NCI-H510A treated with DMSO at 0.1 percent for 48 hours (cell line): ENCODE measurements at regions not wholly inside any gene's neighbourhood (a gene's known extent, or its start where the extent isn't known, plus 50 kb on each side); places are given as distances from the start of the nearest gene placed in this dataset.
"Not testable (repeated sequence)": the region's sequence is repeated elsewhere in the genome, so short reads cannot be mapped to it uniquely, and the experiment has no call there.

ENCODE experiments used
- DNase-seq: peaks from one replicate; lab custom pipeline; 2025; lab: John Stamatoyannopoulos, UW

DNA sequence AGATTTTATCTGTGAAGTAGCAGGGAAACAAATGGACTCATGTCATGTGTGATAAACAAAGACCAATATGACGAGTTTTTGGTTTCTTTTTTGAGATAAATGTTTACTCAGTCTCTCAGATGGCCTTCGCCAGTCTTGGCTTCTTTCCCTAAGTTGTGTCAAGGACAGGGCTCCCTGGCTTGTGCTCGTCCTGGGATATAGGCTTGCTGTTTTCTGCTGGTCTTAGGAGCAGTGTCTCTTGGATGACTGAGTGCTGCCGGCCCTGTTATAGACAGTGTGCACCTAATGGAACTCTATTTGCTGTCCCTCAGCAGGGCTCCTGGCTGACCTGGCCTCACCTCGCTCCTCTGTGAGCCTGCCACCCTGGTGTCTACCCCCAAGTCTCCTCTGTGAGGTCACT is 324.1 kb upstream of the SYNCRIP start:
- no peak for DNase-seq

DNA sequence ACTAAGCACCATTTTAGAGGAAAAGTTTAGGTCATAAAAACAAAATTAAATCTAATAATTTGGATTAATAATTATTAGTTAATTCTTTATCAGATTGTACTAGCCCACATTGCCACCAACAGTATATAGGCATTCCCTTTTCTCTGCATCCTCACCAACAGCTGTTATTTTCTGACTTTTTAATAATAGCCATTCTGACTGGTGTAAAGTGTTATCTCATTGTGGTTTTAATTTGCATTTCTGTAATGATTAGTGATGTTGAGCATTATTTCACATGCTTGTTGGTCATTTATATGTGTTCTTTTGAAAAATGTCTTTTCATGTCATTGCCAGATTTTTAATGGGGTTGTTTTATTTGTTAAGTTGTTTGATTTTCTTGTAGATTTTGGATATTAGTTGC is 319.1 kb upstream of the SYNCRIP start:
- DNase-seq = no peak

DNA sequence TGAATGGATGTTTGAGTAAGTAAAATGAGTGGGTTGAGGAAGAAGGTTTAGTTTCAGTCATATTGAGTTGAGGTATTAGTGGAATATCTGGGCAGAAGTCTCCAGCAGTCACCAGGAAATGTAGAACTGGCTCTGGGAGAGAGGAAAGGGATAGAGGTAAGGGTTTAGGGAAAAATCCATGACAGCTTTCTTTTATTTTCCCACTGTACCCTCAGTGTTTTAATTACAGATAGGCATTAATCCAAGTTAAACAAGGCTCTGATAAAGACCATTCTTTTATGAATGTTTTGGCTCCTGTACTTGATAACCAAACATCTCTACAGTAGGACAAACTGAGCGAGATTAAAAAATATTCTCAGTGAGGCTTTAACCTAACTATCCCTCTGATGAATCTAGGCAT is 318.4 kb upstream of the SYNCRIP start:
- DNase-seq = no peak

DNA sequence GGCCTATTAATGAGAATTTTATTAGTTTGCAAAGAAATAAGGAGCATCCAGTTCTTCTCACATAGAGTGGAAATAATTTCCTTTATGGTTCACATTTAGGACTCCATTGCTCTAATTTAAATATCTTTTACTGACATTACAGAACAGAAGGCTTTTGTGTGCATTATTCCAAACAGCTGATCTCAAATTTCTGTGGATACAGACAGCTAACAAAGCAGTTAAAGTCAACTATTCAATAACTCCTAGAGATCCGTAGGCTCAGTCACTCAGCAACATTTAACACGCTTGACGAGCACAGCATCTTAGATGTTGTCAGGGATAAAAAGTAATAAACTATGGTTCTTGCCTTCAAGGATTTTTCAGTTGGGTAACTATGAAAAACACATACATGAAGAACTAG is 305.8 kb upstream of the SYNCRIP start:
- no peak for DNase-seq

DNA sequence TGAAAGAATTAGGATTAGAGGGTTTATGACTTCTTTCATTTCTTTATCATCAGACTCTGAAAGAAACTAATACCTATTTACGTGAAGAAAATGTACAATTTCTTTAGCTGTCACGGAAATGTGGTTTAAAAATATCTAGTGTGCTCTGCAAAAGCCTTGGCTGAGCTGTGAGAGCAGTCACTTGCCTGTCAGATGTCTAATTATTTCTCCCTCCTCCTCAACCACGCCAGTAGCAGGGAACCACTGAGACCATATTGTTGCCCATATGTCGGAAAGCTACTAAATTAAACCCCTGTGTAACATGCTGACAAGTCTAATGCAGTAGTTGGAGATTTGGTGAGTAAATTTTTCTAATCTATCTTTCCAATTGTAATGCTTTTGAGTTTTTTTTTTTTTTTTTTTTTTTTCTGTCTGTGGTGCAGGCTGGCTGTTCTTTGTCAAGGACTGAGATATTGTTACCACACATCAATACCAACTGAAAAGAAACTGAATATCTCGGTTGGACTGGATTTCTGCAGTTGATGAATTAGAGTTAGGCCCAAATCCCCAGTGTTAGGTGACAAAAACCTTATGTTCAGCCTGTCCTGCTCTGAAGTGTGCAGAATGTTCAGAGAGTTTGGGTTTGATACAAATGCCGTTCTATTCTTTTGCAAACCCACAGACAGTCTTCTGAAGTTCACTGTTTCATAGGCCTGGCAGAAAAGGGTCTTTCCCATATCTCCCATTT is 302.9 kb upstream of the SYNCRIP start:
- DNase-seq = no peak

DNA sequence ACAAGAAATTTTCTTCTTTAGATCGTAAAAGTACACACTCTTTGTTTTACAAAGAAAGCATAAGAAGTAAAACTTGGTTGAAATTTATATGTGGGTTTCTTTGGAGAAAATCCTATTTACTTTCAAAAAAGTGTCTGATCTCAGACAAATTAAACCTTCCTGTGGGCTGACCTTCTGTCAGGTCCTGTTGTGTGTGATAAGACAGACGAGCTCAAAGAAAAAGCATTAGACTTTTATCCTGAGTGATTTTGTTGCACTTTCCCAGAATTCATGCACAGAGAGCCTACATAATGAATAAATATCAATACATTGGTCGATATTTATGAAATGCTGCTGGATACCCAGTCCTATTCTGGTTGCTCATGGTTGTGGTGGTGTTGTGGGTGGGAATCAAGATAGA is 302.1 kb upstream of the SYNCRIP start:
- DNase-seq = no peak

DNA sequence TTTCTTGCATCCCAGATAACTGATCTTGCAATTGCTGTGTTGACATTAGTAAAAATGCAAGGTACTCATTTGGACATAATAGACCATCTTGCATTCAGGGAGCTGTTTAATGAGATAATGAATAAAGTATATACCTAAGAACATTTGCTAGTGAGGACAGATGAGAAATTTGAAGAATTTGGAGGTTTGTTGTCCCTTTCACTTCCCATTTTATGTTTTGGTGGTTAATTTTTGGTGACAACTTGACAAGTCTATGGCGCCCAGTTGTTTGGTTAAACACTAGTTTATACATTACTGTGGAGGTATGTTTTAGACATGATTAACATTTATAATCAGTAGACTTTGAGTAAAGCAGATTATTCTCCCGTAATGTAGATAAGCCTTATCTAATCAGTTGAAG is 300.2 kb upstream of the SYNCRIP start:
- DNase-seq = no peak

DNA sequence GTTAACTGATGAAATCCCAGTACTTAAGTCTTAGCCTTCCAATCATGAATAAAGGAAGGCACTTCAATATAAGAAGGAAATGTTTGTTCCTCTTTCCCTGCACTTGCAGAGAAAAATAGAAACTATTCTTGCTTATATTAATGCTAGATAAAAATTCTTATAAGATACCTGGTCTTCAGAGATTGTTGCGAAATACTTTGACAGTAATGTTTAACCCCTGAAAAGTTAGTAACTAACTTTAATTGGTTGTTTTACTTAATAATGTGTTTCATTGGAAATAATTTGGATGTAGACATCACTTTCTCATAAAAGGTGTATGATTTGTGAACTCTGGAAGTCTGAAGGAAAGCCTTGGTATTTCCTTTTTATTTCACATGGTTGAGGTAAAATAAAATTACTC is 294.2 kb upstream of the SYNCRIP start:
- no peak for DNase-seq

DNA sequence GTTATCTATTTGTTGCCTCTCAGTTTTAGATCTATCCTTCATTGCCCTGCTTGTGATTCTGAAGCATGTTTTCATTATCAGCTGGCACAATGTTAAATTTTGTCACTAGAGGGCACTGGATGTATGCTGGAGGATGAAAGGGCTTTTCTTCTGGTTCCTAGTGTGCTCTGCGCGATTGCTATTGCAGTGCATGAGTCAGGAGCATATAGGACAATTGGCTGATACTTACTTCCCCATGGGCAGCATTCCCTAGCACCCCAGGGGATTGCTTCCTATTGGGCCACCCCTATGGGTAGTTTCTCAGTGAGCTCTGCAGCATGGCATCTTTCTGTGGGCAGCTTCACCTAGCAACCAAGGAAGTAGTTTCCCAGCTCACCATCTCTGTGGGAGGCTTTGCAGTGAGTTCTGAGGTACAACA is 280.3 kb upstream of the SYNCRIP start:
- DNase-seq = peak; percentile 67

DNA sequence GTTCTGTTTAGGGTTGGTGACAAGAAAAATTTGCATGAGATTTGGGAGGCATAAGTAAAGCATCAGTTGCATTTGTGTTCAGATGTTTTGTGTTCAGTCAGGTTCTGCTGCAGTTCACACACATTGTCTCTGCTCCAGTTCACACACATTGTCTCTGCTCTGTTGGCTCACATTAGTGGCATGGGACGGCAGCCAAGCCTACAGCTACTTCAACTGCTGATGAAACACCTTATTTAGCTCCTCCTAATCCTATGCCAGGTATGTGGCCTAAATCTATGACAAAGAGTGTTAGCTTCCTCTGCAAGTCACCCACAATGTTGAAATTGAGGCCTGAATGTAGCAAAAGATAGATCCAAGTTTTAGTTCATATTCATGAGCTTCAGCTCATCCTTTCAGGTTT is 278.1 kb upstream of the SYNCRIP start:
- no peak for DNase-seq

DNA sequence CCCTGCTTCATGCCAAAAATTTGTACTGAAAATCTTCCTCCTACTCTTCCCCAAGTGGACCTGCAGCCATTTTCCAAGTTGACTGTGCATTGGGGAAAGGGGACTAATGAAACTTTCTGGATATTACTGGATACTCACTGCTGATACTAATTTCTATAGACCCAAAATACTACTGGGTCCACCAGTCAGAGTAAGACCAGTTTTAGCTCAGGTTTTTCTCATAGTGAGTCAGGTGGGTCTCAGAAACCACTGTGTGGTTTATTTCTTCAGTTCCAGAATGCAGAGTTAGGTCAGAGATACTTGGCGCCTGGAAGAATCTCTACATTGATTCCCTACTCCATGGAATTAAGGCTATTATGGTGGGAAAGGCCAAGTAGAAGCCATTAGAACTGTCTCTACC is 274.8 kb upstream of the SYNCRIP start:
- no peak for DNase-seq

DNA sequence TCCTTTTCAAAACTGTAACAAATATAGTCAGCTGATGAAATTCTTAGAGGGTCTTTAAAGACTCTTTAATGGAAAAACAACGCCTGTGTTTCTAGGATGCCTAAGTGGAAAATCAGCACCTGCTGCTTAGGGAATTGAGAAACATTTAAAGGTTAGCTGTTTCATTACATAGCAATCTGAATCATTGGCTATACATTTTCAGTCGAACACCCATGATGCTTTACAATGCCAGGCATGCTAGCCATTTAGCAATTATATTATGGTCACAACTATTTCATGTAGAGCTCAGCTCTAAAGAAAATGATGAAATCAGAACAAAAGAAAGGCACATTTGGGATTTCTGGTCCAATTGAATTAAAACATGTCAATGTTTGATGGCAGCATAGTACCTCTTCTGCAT is 270.3 kb upstream of the SYNCRIP start:
- no peak for DNase-seq

DNA sequence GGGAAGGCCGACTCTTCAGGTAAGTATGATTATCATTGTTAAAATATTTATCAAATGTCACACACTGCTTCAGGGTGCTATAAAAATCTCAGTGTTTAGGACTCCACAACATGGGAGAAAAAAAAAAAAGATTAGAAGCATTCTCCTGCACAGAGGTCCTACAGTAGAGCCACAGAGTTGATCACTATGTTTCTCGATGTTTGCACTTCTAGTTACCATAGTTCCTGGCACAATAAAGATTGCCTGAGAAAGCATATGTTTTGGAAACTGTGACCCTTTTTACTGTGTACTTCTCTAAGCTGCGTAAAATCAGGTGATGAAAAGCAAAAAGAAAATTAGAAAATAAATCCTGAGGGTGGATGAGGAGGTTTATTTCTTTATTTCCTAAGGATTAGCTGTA is 269.9 kb upstream of the SYNCRIP start:
- no peak for DNase-seq

DNA sequence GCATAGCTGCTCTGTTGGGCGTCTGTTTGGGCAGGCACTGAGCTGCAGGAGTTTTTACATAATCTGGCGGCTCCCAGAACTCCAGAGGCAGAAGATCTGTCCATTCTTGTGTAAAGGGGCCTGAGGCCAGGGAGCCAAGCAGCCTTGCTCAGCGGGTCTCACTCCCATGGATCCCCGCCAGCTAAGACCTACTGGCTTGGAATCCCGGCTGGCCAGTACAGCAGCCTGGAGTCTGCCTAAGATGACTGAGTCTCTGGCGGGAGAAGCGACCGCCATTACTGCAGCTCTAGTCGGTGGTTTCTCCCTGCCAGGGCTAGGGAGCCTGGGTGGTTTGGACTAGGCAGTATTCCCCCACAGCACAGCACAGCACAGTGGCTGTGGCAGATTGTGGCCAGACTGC is 268.4 kb upstream of the SYNCRIP start:
- DNase-seq = no peak

DNA sequence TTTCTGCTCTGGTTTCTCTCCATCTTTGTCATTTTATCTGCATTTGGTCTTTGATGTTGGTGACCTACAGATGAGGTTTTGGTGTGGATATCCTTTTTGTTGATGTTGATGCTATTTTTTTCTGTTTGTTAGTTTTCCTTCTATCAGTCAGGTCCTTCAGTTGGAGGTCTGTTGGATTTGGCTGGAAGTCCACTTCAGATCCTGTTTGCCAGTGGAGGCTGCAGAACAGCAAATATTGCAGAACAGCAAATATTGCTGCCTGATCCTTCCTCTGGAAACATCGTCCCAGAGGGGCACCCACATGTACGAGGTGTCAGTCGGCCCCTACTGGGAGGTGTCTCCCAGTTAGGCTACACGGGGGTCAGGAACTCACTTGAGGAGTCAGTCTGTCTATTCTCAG is 265.4 kb upstream of the SYNCRIP start:
- DNase-seq = not testable (repeated sequence)

DNA sequence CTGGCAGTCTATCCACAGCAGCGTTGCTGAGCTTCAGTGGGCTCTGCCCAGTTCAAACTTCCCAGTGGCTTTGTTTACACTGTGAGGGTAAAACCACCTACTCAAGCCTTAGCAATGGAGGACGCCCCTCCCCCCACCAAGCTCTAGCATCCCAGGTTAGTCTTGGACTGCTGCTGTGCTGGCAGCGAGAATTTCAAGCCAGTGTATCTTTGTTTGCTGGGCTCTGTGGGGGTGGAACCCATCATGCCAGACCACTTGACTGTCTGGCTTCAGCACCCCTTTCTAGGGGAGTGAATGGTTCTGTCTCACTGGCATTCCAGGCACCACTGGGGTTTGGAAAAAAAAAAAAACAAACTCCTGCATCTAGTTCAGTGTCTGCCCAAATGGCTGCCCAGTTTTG is 249.7 kb upstream of the SYNCRIP start:
- no peak for DNase-seq

DNA sequence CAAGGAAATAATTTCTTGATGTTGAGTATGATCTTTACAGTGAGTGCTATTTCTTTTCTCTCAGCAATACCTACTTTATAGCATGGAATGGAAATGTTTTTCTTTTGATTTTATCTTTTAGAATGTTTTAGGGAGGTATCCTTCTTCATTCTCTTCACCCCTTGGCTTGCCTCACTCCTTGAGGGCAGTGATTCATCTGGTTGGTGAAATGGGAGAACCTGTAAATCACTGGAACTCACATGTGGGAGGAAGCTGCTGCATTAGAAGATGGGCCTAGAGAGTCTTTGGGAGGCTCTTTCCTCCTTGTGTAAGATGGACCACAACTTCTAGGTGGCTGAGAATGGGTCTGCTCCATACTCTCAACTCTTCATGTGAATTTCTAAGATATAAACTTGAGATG is 244.8 kb upstream of the SYNCRIP start:
- no peak for DNase-seq

DNA sequence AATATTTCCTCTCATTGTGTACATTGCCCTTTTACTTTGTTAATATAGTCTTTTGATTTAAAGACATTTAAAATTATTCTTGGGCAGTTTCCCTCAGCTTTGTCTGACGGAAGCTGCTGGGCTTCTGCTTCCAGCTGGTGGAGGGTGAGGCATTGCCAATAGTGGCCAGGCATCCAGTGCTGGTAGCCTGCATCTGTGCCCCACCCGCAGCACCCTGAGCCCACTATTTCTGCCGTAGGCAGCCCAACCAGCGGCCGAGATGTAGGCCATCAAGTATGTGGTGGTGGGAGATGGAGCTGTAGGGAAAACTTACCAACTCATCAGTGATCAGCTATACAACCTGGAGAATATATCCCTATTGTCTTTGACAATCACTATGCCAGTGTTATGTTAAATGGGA is 226.0 kb upstream of the SYNCRIP start:
- no peak for DNase-seq

DNA sequence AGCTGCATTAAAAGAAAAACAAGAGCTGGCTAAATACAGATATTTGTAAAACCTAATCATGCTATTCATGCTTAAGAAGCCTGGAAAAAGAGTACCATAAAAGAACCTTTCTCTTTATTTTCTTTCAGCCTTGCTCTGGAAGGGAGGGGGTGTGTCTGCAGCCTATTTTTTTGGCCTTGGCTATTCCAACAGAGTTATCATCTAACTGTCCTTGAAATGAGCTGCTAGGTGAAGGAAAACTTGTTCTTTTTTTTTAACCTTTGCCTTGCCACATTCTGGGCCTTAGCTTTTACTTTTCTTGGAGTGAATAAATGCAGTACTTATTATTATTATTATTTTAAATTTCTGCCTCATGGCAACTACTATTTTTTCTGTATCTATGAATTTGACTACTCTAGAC is 224.9 kb upstream of the SYNCRIP start:
- DNase-seq = no peak

DNA sequence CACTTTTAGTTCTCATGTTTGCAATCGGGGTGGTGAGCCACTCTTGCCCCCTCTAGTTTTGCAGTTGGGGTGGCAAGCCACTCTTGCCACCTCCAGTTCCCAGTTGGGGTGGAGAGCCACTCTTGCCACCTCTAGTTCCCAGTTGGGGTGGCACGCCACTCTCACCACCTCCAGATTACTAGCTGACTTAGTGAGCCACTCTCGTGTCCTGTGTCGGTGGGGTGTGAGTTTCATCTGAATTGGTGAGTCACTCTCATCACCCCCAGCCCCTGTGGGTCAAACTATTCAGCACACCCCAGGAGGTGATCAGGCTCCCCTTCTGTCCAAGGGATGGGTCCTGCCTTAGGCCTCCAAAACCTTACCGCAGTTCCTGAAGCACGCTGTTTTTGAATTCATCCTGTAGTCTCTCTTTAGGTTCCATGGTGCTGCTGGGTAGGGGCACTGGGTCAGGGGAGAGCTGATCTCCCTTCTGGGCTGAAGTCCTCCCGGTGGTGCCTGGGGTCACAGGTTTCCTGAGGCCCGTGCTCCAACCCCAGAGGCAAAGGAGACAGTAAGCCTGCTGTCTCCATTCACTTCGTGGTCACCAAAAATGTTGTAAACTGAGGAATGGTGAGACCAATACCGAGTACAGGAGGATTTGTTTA is 224.2 kb upstream of the SYNCRIP start:
- no peak for DNase-seq

DNA sequence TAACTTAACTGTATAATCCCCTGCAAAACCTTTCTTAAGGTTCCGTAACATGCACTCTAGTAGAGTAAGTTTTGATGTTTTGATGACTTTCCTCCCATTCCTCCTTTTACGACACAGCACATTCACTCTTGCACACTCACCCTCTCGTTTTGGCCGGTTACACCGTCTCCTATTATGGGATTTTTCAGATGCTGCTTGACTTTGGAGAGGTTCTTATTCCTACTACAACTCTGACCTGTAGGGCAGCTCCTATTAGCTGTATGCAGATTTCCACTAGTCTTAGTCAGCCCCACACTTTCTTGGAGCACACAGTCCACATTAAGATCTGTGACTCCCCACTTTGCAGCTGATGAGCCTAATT is 223.7 kb upstream of the SYNCRIP start:
- DNase-seq = no peak

DNA sequence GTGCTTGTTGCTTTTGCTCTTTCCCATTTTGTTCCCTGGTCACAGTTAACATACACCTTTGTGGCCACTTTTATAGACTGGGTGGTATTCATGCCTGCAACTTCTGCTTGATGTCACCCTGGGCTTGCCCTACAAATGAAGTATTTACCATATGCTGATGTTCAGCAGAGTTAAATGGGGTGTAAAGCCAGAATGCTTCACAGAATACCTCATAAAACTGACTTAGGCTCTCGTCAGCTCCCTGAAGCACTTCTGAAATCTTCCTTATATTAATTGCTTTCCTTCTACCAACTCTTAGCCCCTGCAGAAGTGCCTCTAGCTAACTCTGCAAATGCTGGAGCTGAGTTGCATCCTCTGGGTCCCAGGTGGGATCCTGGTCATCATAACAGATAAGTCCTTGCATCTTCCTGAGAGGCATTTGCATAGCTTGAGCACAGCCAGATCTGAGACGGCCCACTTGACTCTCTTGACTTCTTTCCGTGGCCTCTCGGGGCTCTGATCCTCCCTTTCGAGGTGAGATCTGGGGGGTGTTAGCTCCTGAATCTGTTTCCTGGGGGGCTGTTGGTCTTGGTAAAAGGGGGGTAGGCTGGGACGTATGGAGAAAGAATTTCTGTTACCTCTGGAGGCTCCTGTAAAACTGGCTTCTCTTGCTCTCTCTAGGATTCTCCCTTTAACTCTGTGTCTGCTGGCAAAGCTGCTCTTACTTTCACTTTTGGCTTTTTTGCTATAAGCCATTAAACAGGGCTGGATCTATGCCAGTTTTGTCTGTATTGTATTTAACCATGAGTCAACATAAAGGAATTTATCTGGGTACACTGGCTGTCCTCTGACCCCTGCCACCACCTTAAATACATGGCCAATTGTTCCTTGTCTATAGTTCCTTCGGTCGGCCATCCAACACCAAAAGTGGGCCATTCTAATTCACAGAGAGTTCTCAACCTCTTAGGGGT is 223.0 kb upstream of the SYNCRIP start:
- DNase-seq = peak; percentile 52
